GM12891 (cell line): ENCODE measurements at regions not wholly inside any gene's neighbourhood (a gene's known extent, or its start where the extent isn't known, plus 50 kb on each side); places are given as distances from the start of the nearest gene placed in this dataset.

ENCODE experiments used
- PAX5 ChIP-seq: IDR thresholded peaks from 2 replicates; pipeline ENCODE4 v1.6.1; 2011; ENCODE audit warnings: low read length, moderate library complexity, mild to moderate bottlenecking; ENCODE audit not compliant: insufficient read depth, severe bottlenecking
- POLR2A ChIP-seq: IDR thresholded peaks from 2 replicates; pipeline ENCODE4 v1.6.1; 2011; ENCODE audit warnings: low read depth, low read length, control low read depth
- POLR2AphosphoS5 ChIP-seq: IDR thresholded peaks from 2 replicates; pipeline ENCODE4 v1.6.1; 2011; ENCODE audit warnings: low read depth, low read length, control low read depth
- POU2F2 ChIP-seq: IDR thresholded peaks from 2 replicates; pipeline ENCODE4 v1.6.1; 2011; ENCODE audit warnings: low read depth, mild to moderate bottlenecking, control low read depth, low read length, moderate library complexity
- SPI1 ChIP-seq: IDR thresholded peaks from 2 replicates; pipeline ENCODE4 v1.6.1; 2011; ENCODE audit warnings: low read depth, low read length, control low read depth
- TAF1 ChIP-seq: IDR thresholded peaks from 2 replicates; pipeline ENCODE4 v1.6.1; 2011; ENCODE audit warnings: low read depth, low read length, control low read depth

DNA sequence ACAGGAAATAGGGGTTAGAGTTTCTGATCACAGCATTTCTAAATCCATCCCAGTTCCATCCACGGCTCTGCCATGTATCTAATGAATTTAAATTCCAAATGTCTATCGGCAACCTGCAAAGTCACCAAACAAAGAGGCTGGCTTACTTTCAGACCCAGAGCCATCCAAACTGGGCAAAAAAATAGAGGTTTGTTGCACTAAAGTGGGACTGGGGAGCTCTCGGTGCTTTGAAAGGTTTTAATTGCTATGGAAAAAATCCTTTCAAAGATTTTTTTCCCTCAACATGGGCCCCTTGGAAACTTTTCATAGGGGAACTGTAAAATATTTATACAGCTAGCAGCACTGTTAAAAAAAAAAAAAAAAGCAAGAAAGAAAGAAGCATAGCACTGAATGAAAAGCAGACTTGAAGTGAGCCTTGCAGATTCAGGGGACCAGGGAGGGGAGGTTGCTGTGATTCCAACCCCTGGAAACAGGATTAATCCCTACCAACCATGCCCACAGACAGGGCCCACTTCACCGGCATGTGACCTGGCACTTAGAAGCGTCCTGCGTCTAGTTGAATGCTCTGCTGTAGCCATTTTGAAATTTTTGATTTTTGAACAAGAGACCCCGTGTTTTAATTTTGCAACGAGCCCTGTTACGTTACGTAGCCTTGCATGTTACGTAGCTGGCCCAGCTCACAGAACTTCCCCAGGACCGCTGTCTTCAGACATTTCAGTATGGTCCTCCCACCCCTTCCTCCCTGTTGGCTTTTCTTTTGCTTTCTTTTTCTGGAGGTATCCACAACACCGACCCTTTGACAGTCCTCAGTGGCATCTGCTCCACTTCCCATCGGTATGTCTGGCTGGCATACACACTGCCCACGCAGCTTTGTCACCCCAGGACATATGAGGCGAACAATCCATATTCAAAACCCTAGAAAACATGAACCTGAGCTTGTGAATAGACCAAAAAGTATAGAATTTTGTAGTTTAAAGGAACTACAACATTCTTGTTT is 105.3 kb upstream of the NFIB start:
- TF ChIP-seq POLR2A = no peak
- TF ChIP-seq SPI1 = no peak
- no peak for TF ChIP-seq TAF1
- no peak for TF ChIP-seq POLR2AphosphoS5
- TF ChIP-seq POU2F2 = no peak
- no peak for TF ChIP-seq PAX5
